ENCODE measurements at regions not wholly inside any gene's neighbourhood (a gene's known extent, or its start where the extent isn't known, plus 50 kb on each side); places are given as distances from the start of the nearest gene placed in this dataset.

GRCh38 chr20:43244647-43245046 is 54.9 kb upstream of the PTPRT start:
- TF ChIP-seq, protein P1, sequence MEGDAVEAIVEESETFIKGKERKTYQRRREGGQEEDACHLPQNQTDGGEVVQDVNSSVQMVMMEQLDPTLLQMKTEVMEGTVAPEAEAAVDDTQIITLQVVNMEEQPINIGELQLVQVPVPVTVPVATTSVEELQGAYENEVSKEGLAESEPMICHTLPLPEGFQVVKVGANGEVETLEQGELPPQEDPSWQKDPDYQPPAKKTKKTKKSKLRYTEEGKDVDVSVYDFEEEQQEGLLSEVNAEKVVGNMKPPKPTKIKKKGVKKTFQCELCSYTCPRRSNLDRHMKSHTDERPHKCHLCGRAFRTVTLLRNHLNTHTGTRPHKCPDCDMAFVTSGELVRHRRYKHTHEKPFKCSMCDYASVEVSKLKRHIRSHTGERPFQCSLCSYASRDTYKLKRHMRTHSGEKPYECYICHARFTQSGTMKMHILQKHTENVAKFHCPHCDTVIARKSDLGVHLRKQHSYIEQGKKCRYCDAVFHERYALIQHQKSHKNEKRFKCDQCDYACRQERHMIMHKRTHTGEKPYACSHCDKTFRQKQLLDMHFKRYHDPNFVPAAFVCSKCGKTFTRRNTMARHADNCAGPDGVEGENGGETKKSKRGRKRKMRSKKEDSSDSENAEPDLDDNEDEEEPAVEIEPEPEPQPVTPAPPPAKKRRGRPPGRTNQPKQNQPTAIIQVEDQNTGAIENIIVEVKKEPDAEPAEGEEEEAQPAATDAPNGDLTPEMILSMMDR (IDR thresholded peaks at IDR 0.05) = no peak
- TF ChIP-seq MAX (CRISPR knock-in tag; IDR thresholded peaks at IDR 0.05) = no peak
- no peak for TF ChIP-seq ZNF317 (CRISPR knock-in tag; IDR thresholded peaks at IDR 0.05; ENCODE audit: borderline replicate concordance, low read depth)
- TF ChIP-seq, protein P2, sequence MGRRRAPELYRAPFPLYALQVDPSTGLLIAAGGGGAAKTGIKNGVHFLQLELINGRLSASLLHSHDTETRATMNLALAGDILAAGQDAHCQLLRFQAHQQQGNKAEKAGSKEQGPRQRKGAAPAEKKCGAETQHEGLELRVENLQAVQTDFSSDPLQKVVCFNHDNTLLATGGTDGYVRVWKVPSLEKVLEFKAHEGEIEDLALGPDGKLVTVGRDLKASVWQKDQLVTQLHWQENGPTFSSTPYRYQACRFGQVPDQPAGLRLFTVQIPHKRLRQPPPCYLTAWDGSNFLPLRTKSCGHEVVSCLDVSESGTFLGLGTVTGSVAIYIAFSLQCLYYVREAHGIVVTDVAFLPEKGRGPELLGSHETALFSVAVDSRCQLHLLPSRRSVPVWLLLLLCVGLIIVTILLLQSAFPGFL (CRISPR knock-in tag; IDR thresholded peaks at IDR 0.05; ENCODE audit: borderline replicate concordance) = no peak

All from WTC11 (cell line).